BLaER1 treated with 17β-estradiol and CSF1 and Interleukin-3, amounts not matched to agents 10 nM and 100 nM (cell line): ENCODE measurements at regions not wholly inside any gene's neighbourhood (a gene's known extent, or its start where the extent isn't known, plus 50 kb on each side); places are given as distances from the start of the nearest gene placed in this dataset.

Source experiments
- H3K27ac ChIP-seq, 11 experiments: shearing (Covaris generic); formaldehyde crosslinking; 2 replicates each; pipeline ENCODE4 v1.8.1; 2022
- H3K27me3 ChIP-seq, 11 experiments: shearing (Covaris generic); formaldehyde crosslinking; 2 replicates each; pipeline ENCODE4 v1.8.1; 2022
- H3K36me3 ChIP-seq, 11 experiments: shearing (Covaris generic); formaldehyde crosslinking; 2 replicates each; pipeline ENCODE4 v1.8.1; 2022
- H3K4me1 ChIP-seq, 10 experiments: shearing (Covaris generic); formaldehyde crosslinking; 2 replicates each; pipeline ENCODE4 v1.8.1; 2022
- H3K4me2 ChIP-seq, 11 experiments: shearing (Covaris generic); formaldehyde crosslinking; 2 replicates each; pipeline ENCODE4 v1.8.1; 2022
- H3K4me3 ChIP-seq, 10 experiments: shearing (Covaris generic); formaldehyde crosslinking; 2 replicates each; pipeline ENCODE4 v1.8.1; 2022
- H3K9ac ChIP-seq, 11 experiments: shearing (Covaris generic); formaldehyde crosslinking; 2 replicates each; pipeline ENCODE4 v1.8.1; 2022
- H3K9me3 ChIP-seq, 11 experiments: shearing (Covaris generic); formaldehyde crosslinking; replicated peaks in 1 of 11; 2 replicates each; pipeline ENCODE4 v1.8.1; 2022
- H4K20me1 ChIP-seq, 11 experiments: shearing (Covaris generic); formaldehyde crosslinking; 2 replicates each; pipeline ENCODE4 v1.8.1; 2022
- Cebpa-rat ChIP-seq, 11 experiments: shearing (Covaris generic); IDR thresholded peaks; 2 replicates each; pipeline ENCODE4 v1.8.1; 2022

DNA sequence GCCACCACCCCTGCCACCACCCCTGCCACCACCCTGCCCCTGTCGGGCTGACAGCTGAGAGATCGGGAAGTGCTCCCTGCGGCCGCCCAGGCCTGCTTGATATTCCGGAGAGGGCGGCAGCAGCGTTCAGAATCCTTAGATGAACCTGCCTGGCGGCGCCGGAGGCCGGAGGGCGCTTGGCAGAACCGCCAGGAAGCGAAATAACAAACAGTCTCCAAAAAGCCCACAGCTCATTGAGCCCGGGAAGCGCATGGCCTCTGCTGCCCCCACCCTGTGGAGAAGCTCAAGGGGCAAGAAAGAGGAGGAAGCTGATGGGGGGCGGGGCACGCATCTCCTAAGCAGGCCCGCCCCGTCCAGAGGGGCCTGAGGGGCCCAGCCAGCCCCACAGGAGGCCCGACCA is 92.2 kb upstream of the MBOAT2 start:
- no peaks in the 10 kb centered on the region for H3K36me3 ChIP-seq
- H3K9ac ChIP-seq, result peak overlapping the region; percentile 57 to 76 (median 70); a peak in 21 of 22 replicates
- peak overlapping the region in 5 of 10 experiments; percentile 27 to 51 (median 42); a peak in 9 of 20 replicates for H3K4me3 ChIP-seq
- no peaks in the 10 kb centered on the region for H3K27me3 ChIP-seq
- H3K9me3 ChIP-seq, result no peaks in the 10 kb centered on the region
- peak overlapping the region; percentile 61 to 82 (median 74) for H3K27ac ChIP-seq
- TF ChIP-seq Cebpa-rat (IDR thresholded peaks at IDR 0.05), result no peak
- H4K20me1 ChIP-seq, result no peaks in the 10 kb centered on the region
- peak overlapping the region; percentile 70 to 89 (median 87) for H3K4me2 ChIP-seq
- peaks cover 45 to 68% (median 57%) of the 10 kb centered on the region in 10 experiments for H3K4me1 ChIP-seq

DNA sequence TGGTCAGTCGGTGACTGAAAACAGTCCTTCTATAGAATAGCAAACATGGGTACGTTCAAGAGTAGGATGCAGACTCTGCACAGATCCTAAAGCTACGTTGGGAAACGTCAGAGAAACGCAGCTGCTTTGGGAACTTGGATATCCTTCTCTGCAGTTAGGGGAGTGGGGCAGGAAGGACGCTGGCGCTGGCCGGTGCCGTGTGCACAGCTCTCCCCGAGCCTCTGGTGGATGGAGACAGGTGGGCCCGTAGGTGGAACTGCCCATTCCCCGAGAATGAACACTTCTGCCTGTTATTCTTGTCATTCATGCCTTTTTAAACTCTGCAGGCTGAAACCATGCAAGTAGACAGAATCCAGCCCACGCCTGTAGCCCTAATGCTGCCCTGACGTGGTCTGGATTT is 91.7 kb upstream of the MBOAT2 start:
- H3K4me2 ChIP-seq, result peak overlapping the region; percentile 70 to 89 (median 87)
- TF ChIP-seq Cebpa-rat (IDR thresholded peaks at IDR 0.05), result no peak
- no peaks in the 10 kb centered on the region for H4K20me1 ChIP-seq
- H3K27ac ChIP-seq, result peak overlapping the region in 6 of 11 experiments; percentile 70 to 82 (median 76); a peak in 10 of 22 replicates
- no peaks in the 10 kb centered on the region for H3K27me3 ChIP-seq
- H3K9me3 ChIP-seq, result no peaks in the 10 kb centered on the region
- peak overlapping the region in 9 of 11 experiments; percentile 9 to 76 (median 70); a peak in 11 of 22 replicates for H3K9ac ChIP-seq
- H3K4me3 ChIP-seq, result no peak overlapping the region; a peak in 1 of 20 replicates
- peaks cover 45 to 68% (median 57%) of the 10 kb centered on the region in 10 experiments for H3K4me1 ChIP-seq
- H3K36me3 ChIP-seq, result no peaks in the 10 kb centered on the region

DNA sequence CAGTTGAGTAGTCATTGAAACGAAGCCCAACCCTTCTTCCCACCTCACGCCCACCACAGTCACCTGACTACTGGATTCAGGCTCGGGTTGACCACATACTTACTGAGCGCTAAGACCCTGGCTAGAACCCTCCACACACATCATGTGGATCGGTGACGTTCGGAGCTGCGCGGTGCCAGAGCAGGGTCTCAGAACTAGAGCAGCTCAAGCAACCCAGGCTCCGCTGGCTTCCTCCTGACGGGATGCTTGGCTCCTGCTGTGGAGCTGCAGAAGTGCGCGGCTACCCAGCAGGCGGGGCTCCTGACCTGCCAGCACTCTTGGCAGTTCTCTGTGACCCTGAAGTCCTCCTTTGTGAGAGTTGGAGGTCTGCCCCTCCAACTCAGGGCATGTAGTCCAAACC is 90.6 kb upstream of the MBOAT2 start:
- Histone ChIP-seq H3K27ac (no peak overlapping the region), H3K27me3 (no peaks in the 10 kb centered on the region), H3K4me1 (peaks cover 41 to 62% (median 48%) of the 10 kb centered on the region in 10 experiments), H3K36me3 (no peaks in the 10 kb centered on the region), H3K4me3 (no peak overlapping the region), H4K20me1 (no peaks in the 10 kb centered on the region), H3K9me3 (no peaks in the 10 kb centered on the region), H3K9ac (no peak overlapping the region), H3K4me2 (peak overlapping the region in 10 of 11 experiments; percentile 12 to 60 (median 41); a peak in 10 of 22 replicates)
- no peak for TF ChIP-seq Cebpa-rat (IDR thresholded peaks at IDR 0.05)

DNA sequence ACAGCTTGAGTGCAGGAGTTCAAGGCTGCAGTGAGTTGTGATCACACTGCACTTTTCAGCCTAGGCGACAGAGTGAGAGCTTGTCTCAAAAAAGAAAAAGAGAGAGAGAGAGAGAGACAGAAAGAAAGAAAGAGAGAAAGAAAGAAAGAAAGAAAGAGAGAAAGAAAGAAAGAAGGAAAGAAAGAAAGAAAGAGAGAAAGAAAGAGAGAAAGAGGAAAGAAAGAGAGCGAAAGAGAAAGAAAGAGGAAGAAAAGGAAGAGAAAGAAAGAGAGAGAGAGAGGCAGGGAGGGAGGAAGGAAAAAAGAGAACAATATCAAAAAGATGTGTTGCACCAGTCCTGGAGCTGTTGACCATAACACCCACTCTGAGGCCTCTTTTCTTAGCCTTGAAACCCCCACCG is 89.8 kb upstream of the MBOAT2 start:
- no peak overlapping the region for H3K27ac ChIP-seq
- no peaks in the 10 kb centered on the region for H3K36me3 ChIP-seq
- TF ChIP-seq Cebpa-rat (IDR thresholded peaks at IDR 0.05), result no peak
- no peaks in the 10 kb centered on the region for H3K27me3 ChIP-seq
- no peak overlapping the region for H3K9ac ChIP-seq
- peaks cover 33 to 54% (median 40%) of the 10 kb centered on the region in 10 experiments for H3K4me1 ChIP-seq
- peak overlapping the region; percentile 12 to 60 (median 39); a peak in 16 of 22 replicates for H3K4me2 ChIP-seq
- no peaks in the 10 kb centered on the region for H3K9me3 ChIP-seq
- no peaks in the 10 kb centered on the region for H4K20me1 ChIP-seq
- H3K4me3 ChIP-seq, result no peak overlapping the region

DNA sequence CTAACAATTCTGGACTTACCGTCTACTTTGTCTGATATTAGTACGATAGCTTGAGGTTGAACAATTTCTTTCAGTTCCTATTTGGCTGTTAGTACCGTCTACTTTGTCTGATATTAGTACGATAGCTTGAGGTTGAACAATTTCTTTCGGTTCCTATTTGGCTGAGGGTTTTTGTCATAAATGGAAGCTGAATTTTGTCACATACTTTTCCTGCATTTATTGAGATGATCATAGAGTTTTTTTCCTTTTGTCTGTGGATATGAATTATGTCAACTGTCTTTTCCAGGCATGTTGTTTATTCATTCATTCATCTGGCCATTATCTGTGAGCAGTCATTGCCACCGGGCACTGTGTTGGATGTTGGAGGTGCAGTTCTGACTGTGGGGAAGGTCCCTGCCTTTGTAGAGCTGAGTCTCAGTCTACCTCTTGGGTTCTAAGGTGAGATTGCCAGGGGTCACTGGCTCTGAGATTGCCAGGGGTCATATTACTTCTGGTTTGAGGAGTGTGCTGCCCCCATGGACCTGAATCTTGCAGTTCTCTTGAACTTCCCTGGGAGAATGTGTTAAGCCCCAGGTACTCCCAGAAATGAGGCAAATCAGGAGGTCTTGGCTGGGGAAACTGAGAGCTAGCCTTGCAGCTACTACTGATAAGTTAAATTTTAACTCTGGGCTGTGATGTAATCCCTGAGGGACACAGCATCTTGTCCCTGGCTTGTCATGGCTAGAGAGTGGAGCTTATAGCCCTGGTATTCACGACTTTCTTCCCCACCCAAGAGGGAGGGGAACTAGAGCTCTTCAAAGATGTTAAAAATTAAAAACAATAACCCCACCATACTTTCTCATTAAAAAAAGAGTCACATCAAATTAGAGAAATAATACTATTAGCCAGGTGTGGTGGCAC is 89.1 kb upstream of the MBOAT2 start:
- Histone ChIP-seq H3K4me2 (peak overlapping the region in 3 of 11 experiments; percentile 27 to 55 (median 32); a peak in 3 of 22 replicates), H4K20me1 (no peaks in the 10 kb centered on the region), H3K36me3 (no peaks in the 10 kb centered on the region), H3K9ac (no peak overlapping the region), H3K9me3 (no peaks in the 10 kb centered on the region), H3K27me3 (no peaks in the 10 kb centered on the region), H3K27ac (no peak overlapping the region; a peak in 1 of 22 replicates), H3K4me1 (peaks cover 26 to 47% (median 34%) of the 10 kb centered on the region in 10 experiments), H3K4me3 (no peak overlapping the region)
- TF ChIP-seq Cebpa-rat (IDR thresholded peaks at IDR 0.05), result no peak

DNA sequence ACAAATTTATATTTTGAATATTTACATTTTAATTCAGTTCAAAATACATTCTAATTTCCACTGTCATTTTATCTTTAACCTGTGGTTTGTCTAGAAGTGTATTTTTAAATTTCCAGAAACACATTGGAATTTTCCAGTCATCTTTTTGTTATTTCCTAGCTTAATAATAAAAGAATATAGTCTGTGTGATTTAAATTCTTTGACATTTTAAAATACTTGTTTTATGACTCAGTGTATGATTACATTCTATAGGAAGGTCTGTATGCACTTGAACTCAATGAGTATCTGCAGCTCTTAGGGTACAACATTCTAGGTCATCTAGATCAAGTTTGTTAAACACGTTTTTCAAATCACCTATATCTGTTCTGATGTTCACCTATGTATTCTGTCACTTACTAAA is 88.3 kb upstream of the MBOAT2 start:
- Histone ChIP-seq H3K27me3 (no peaks in the 10 kb centered on the region), H3K27ac (no peak overlapping the region), H3K4me1 (peaks cover 18 to 39% (median 28%) of the 10 kb centered on the region in 10 experiments), H3K4me2 (no peak overlapping the region), H3K36me3 (no peaks in the 10 kb centered on the region), H3K9me3 (no peaks in the 10 kb centered on the region), H4K20me1 (no peaks in the 10 kb centered on the region), H3K9ac (no peak overlapping the region), H3K4me3 (no peak overlapping the region)
- no peak for TF ChIP-seq Cebpa-rat (IDR thresholded peaks at IDR 0.05)

DNA sequence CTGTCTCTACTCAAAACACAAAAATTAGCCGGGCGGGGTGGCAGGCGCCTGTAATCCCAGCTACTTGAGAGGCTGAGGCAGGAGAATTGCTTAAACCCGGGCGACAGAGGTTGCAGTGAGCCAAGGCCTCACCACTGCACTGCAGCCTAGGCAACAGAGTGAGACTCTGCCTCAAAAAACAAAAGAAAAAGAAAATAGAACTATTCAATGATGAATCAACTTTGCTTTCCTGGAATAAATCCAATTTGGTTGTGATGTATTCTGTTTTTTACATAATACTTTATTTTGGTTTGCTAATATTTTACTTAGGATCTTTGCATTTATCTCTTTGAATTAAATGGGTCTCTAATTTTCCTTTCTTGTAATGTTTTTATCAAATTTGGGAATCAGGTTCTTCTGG is 86.3 kb upstream of the MBOAT2 start:
- no peak overlapping the region for H3K27ac ChIP-seq
- no peaks in the 10 kb centered on the region for H3K27me3 ChIP-seq
- H3K9me3 ChIP-seq, result no peaks in the 10 kb centered on the region
- no peak overlapping the region for H3K4me3 ChIP-seq
- H3K36me3 ChIP-seq, result no peaks in the 10 kb centered on the region
- no peak overlapping the region for H3K9ac ChIP-seq
- TF ChIP-seq Cebpa-rat (IDR thresholded peaks at IDR 0.05), result no peak
- no peaks in the 10 kb centered on the region for H4K20me1 ChIP-seq
- H3K4me1 ChIP-seq, result peaks cover 0 to 21% (median 11%) of the 10 kb centered on the region in 10 experiments; a peak in 17 of 20 replicates
- no peak overlapping the region for H3K4me2 ChIP-seq

DNA sequence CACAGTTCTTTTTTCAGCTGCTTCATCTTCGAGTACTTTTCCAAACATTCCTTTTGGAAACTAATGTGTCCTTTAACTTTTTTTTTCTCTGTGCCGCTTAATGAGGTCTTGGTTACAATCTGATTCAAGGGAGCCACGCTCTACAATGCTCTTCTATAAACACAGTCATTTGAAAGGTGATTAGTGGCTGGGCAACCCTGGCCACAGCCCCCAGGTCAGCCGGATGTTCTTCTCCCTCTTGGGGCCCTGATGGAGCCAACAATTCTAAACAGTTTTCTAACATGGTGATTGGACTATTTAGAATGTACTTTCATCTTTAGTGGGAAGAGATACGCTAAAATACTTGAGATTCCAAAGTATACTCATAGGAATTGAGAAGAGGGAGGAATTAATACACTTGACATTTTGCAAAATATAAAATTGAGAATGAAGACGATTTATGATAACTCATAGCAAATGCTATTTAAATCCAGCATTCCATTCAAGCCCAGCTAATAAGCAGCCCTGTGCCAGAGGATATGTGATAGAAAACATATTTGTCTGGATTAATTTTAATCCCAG is 83.7 kb upstream of the MBOAT2 start:
- Histone ChIP-seq H3K36me3 (no peaks in the 10 kb centered on the region), H3K9ac (no peak overlapping the region), H3K4me3 (no peak overlapping the region), H3K9me3 (peaks cover 3 to 22% (median 15%) of the 10 kb centered on the region in 11 experiments; a peak in 20 of 22 replicates), H4K20me1 (no peaks in the 10 kb centered on the region), H3K27me3 (no peaks in the 10 kb centered on the region), H3K4me1 (peaks cover 0 to 3% (median 0%) of the 10 kb centered on the region in 10 experiments; a peak in 2 of 20 replicates), H3K27ac (no peak overlapping the region), H3K4me2 (no peak overlapping the region)
- TF ChIP-seq Cebpa-rat (IDR thresholded peaks at IDR 0.05), result no peak

DNA sequence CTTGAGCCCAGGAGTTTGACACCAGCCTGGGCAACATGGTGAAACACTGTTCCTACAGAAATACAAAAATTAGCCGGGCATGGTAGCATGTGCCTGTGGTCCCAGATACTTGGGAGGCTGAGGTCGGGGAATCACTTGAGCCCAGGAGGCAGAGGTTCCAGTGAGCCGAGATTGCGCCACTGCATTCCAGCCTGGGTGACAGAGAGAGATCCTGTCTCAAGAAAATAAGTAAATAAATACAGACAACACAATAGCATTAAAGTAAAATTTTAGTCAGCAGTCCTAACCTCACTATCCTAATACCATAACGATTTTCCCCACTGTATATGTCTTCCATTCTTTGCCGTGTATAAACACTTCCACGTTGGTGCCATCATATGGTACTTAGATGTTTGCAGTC is 83.0 kb upstream of the MBOAT2 start:
- TF ChIP-seq Cebpa-rat (IDR thresholded peaks at IDR 0.05), result no peak
- Histone ChIP-seq H3K4me3 (no peak overlapping the region), H3K4me1 (no peaks in the 10 kb centered on the region), H3K36me3 (no peaks in the 10 kb centered on the region), H3K27me3 (no peaks in the 10 kb centered on the region), H3K27ac (no peak overlapping the region), H3K9ac (no peak overlapping the region), H4K20me1 (no peaks in the 10 kb centered on the region), H3K4me2 (no peak overlapping the region), H3K9me3 (peaks cover 11 to 29% (median 22%) of the 10 kb centered on the region in 11 experiments)
